IPS DF 4.7 (cell line): ENCODE measurements at regions not wholly inside any gene's neighbourhood (a gene's known extent, or its start where the extent isn't known, plus 50 kb on each side); places are given as distances from the start of the nearest gene placed in this dataset.

Experiments
- DNase-seq: peaks from one replicate; pipeline ENCODE4 v3.0.0-alpha.2; 2013; ENCODE audit warnings: low spot score; ENCODE audit errors: extremely low read depth

GRCh38 chr1:69504730-69505252 is 62.9 kb upstream of the LRRC7 start:
- DNase-seq = no peak

DNA sequence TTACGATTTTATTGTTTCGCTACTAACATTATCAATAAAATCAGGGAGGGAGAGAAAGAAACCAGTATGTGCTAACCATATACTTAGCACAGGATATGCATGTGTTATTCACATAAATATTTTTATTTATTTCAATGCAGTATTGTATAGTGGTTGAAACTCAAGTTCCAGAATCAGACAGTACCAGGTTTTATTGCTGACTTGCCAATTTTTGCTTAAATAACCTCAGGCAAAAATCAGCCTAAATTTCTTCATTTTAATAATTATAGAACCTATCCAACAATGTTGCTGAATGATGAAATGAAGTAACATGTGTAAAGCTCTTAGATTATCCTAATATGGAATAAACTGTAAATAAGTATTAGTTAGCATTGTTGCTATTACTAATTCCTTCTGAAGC is 61.4 kb upstream of the LRRC7 start:
- no peak for DNase-seq

GRCh38 chr1:69506721-69507120 is 61.0 kb upstream of the LRRC7 start:
- no peak for DNase-seq

GRCh38 chr1:69510026-69510425 is 57.7 kb upstream of the LRRC7 start:
- DNase-seq = no peak

- no peak for DNase-seq
These were observed 56.1 kb upstream of the LRRC7 start for GRCh38 chr1:69511426-69512192.

DNA sequence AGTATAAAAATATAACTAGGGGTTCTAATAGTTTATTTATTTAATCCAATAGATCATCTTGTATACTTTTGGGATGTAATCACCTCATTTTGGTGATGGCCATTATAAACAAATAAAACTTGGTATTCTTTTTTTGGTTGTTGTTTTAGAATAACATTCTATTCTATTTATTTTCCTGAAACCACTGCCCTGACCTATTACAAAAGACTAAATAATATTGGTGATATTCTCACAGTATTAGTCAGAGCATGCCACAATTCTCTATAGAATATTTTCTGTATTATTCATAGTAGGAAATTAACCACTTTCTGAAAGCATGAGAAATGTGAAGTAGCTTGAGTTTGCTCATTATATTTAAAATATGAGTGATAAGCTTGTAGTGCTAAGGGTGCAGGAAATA is 54.1 kb upstream of the LRRC7 start:
- DNase-seq = no peak
